CD14-positive monocyte (primary cell): ENCODE measurements at regions not wholly inside any gene's neighbourhood (a gene's known extent, or its start where the extent isn't known, plus 50 kb on each side); places are given as distances from the start of the nearest gene placed in this dataset.
A peak's percentile ranks its signal among the peaks of the same experiment; 100 is the strongest.

ENCODE experiments used
- DNase-seq, 3 donors: peaks; one replicate each; pipeline ENCODE4 v3.0.0-alpha.2; 2011 to 2022
- H2AFZ ChIP-seq: 2 replicates; pipeline ENCODE4 v1.6.0; 2012; ENCODE audit warnings: mild to moderate bottlenecking, low read depth, low read length, inconsistent platforms; ENCODE audit not compliant: insufficient read depth, poor library complexity, severe bottlenecking
- H3K27ac ChIP-seq, 2 donors: 1 replicate in 1 of 2; 2 replicates in 1 of 2; pipeline ENCODE4 v1.5.1; 2012 to 2013; ENCODE audit warnings: low read length in 2 of 2, control low read depth in 1 of 2, inconsistent platforms in 1 of 2, low read depth in 1 of 2, mild to moderate bottlenecking in 1 of 2
- H3K27me3 ChIP-seq, 2 donors: one replicate each; pipeline versions ENCODE4 v1.6.0 to v1.6.1; 2011 to 2013; ENCODE audit warnings: low read length in 2 of 2; ENCODE audit not compliant: control insufficient read depth in 2 of 2, insufficient read depth in 2 of 2
- H3K36me3 ChIP-seq, 2 donors: replicated peaks in 1 of 2; 1 replicate in 1 of 2; 2 replicates in 1 of 2; pipeline versions ENCODE4 v1.5.1 to v1.6.1; 2012 to 2013; ENCODE audit warnings: low read length in 2 of 2, control low read depth in 1 of 2, inconsistent platforms in 1 of 2, mild to moderate bottlenecking in 1 of 2; ENCODE audit not compliant: insufficient read depth in 2 of 2, control insufficient read depth in 1 of 2
- H3K4me1 ChIP-seq, 2 donors: 1 replicate in 1 of 2; 2 replicates in 1 of 2; pipeline versions ENCODE4 v1.5.1 to v1.6.1; 2012 to 2013; ENCODE audit warnings: low read length in 2 of 2, control low read depth in 1 of 2, inconsistent platforms in 1 of 2, mild to moderate bottlenecking in 1 of 2, moderate library complexity in 1 of 2; ENCODE audit not compliant: insufficient read depth in 2 of 2, control insufficient read depth in 1 of 2
- H3K4me2 ChIP-seq: replicated peaks from 2 replicates; pipeline ENCODE3; 2012; ENCODE audit warnings: low read length, moderate library complexity, mild to moderate bottlenecking; ENCODE audit not compliant: poor library complexity, severe bottlenecking; ENCODE audit errors: extremely low read depth
- H3K4me3 ChIP-seq, 3 experiments: fragments of 200-600 bp in 1 of 3; sonication (generic) in 1 of 3; replicated peaks in 1 of 3; 1 replicate in 2 of 3; 2 replicates in 1 of 3; pipeline ENCODE4 v1.5.1; 2011 to 2013; ENCODE audit warnings: low read length in 3 of 3, mild to moderate bottlenecking in 3 of 3, control low read depth in 2 of 3, low read depth in 2 of 3, inconsistent platforms in 1 of 3, moderate library complexity in 1 of 3
- H3K79me2 ChIP-seq: 2 replicates; pipeline ENCODE4 v1.6.0; 2012; ENCODE audit warnings: mild to moderate bottlenecking, control low read depth, inconsistent platforms, low read length, moderate library complexity; ENCODE audit not compliant: insufficient read depth
- H3K9ac ChIP-seq: 2 replicates; pipeline ENCODE4 v1.6.0; 2017; ENCODE audit warnings: low read length, mild to moderate bottlenecking; ENCODE audit not compliant: insufficient read depth, poor library complexity, severe bottlenecking
- H3K9me3 ChIP-seq, 2 donors: replicated peaks in 1 of 2; 1 replicate in 1 of 2; 2 replicates in 1 of 2; pipeline versions ENCODE4 v1.5.1 to v1.6.1; 2012 to 2013; ENCODE audit warnings: low read length in 2 of 2, control low read depth in 1 of 2; ENCODE audit not compliant: control insufficient read depth in 1 of 2, insufficient read depth in 1 of 2
- H4K20me1 ChIP-seq: 2 replicates; pipeline ENCODE4 v1.6.0; 2012; ENCODE audit warnings: mild to moderate bottlenecking, low read length, control low read depth, moderate library complexity; ENCODE audit not compliant: insufficient read depth
- H3K27ac Mint-ChIP-seq, 7 donors: one replicate each; pipeline ENCODE4 v1.8.0; 2020; ENCODE audit warnings: mild to moderate bottlenecking in 7 of 7, mixed read lengths in 7 of 7, moderate library complexity in 6 of 7, inconsistent platforms in 2 of 7
- H3K27me3 Mint-ChIP-seq, 3 donors: one replicate each; pipeline ENCODE4 v1.8.0; 2021 to 2022; ENCODE audit warnings: low read depth in 3 of 3, mild to moderate bottlenecking in 3 of 3, mixed read lengths in 3 of 3, moderate library complexity in 3 of 3, inconsistent platforms in 1 of 3
- H3K36me3 Mint-ChIP-seq, 2 donors: one replicate each; pipeline ENCODE4 v1.8.0; 2020; ENCODE audit warnings: mixed read lengths in 2 of 2, inconsistent platforms in 1 of 2, mild to moderate bottlenecking in 1 of 2
- H3K4me1 Mint-ChIP-seq: one replicate; pipeline ENCODE4 v1.8.0; 2020; ENCODE audit warnings: mild to moderate bottlenecking, mixed read lengths
- H3K4me3 Mint-ChIP-seq, 2 donors: one replicate each; pipeline ENCODE4 v1.8.0; 2020; ENCODE audit warnings: mild to moderate bottlenecking in 2 of 2, mixed read lengths in 2 of 2, moderate library complexity in 1 of 2
- H3K9me3 Mint-ChIP-seq, 7 donors: one replicate each; pipeline ENCODE4 v1.8.0; 2020 to 2022; ENCODE audit warnings: mixed read lengths in 7 of 7, mild to moderate bottlenecking in 6 of 7, moderate library complexity in 6 of 7, inconsistent platforms in 2 of 7
- WGBS: methylation state at CpG from one replicate; pipeline ENCODE4 v1.1.5; 2013; ENCODE audit warnings: missing lambda C conversion rate; ENCODE audit not compliant: insufficient coverage; 5-methylcytosine and 5-hydroxymethylcytosine counted together
- intact Hi-C, 2 donors: fragments of 100-400 bp; cut with micrococcal nuclease; formaldehyde crosslinking; loops; one replicate each; pipeline versions ENCODE4 v1.15.0 to v1.15.1; 2023
- TF ChIP-seq, protein P1 (sequence below): fragments of 200-600 bp; IDR thresholded peaks from one replicate; pipeline ENCODE4 v1.8.0; 2022; ENCODE audit warnings: antibody characterized with exemption, mild to moderate bottlenecking

DNA sequence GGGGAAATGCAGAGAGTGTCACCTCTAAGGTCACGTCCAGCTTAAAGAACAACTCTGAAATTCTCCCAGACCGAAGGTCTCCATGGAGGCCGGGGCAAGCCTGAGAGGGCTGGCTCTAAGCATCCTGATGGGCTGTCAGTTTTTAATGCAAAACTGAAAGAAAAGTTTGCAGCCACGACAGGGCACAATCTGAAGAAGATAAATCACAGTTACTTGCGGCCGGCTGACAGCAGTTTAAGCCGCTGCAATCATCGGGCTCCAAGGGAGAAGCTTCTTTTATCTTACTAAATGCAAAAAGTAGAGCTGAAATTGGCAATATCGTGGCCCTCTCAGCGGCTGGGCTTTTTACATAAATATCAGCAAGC lies 168.8 kb downstream of the CYLD start:
- Mint-ChIP-seq H3K27ac (no peak overlapping the region), H3K36me3 (no peaks in the 10 kb centered on the region)
- WGBS: 77% methylated on average over 6 of the region's 10 CpGs

DNA sequence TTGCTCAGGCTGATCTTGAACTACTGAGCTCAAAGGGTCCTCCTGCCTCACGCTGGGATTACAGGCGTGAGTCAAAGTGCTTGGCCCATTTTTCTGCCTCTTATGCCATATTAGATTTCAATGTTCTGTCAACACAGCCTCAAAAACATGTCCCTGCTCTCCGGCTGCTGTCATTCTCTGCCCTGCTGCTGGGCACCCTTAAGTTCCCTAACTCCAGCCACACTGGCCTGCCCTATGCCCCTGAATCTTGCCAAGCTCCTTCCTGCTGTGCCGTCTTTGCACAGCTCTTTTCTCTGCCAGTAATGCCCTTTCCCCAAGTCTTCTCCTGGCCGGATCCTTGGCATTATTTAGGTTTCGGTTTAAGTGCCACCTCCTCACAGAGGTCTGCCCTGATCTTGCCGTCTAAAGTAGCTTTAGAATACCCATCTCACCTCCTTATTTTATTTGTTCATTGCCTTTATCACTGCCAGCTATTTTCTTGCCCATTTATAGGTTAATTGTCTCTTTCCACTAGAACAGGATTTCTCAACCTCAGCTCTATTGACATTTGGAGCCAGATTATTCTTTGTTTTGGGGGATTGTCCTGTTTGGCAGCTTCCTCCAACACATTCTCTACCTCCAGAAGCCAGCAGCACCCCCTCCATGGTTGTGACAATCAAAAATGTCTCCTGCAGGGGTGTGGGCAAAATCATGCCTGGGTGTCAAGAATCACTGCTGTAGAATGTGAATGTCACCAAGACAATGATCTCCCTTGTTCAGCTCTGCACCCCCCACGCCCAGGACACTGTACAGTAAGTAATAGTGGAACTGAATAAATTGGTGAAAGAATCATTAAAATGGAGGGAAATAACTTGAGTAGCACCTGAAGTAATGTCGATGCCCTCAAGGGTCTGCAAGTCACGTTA lies 168.2 kb downstream of the CYLD start:
- no peak overlapping the region for H3K27ac Mint-ChIP-seq

More for the DNA sequence above, 168.8 kb downstream of the CYLD start:
- H3K9ac ChIP-seq: no peak overlapping the region
- H3K79me2 ChIP-seq: no peaks in the 10 kb centered on the region
- H3K4me1 ChIP-seq: no peaks in the 10 kb centered on the region
- no peaks in the 10 kb centered on the region for H4K20me1 ChIP-seq
- TF ChIP-seq, protein P1, sequence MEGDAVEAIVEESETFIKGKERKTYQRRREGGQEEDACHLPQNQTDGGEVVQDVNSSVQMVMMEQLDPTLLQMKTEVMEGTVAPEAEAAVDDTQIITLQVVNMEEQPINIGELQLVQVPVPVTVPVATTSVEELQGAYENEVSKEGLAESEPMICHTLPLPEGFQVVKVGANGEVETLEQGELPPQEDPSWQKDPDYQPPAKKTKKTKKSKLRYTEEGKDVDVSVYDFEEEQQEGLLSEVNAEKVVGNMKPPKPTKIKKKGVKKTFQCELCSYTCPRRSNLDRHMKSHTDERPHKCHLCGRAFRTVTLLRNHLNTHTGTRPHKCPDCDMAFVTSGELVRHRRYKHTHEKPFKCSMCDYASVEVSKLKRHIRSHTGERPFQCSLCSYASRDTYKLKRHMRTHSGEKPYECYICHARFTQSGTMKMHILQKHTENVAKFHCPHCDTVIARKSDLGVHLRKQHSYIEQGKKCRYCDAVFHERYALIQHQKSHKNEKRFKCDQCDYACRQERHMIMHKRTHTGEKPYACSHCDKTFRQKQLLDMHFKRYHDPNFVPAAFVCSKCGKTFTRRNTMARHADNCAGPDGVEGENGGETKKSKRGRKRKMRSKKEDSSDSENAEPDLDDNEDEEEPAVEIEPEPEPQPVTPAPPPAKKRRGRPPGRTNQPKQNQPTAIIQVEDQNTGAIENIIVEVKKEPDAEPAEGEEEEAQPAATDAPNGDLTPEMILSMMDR: no peak
- intact Hi-C loops: no loop called here
- Mint-ChIP-seq H3K4me3 (no peak overlapping the region), H3K27me3 (peaks cover 4 to 22% (median 6%) of the 10 kb centered on the region in 3 donors), H3K4me1 (peaks cover 2% of the 10 kb centered on the region), H3K9me3 (no peaks in the 10 kb centered on the region)
- H3K27ac ChIP-seq: no peak overlapping the region
- peaks cover 0 to 2% of the 10 kb centered on the region in 2 donors for H3K27me3 ChIP-seq
- H3K4me2 ChIP-seq: no peak overlapping the region
- no peak for DNase-seq
- H3K36me3 ChIP-seq: no peaks in the 10 kb centered on the region
- no peaks in the 10 kb centered on the region for H3K9me3 ChIP-seq
- no peak overlapping the region for H2AFZ ChIP-seq
- no peak overlapping the region for H3K4me3 ChIP-seq

More for the DNA sequence above, 168.2 kb downstream of the CYLD start:
- no peaks in the 10 kb centered on the region for H3K36me3 ChIP-seq
- H2AFZ ChIP-seq: no peak overlapping the region
- no peak overlapping the region for H3K4me2 ChIP-seq
- H3K27me3 Mint-ChIP-seq: peaks cover 6 to 22% (median 7%) of the 10 kb centered on the region in 3 donors
- no peaks in the 10 kb centered on the region for H3K4me1 Mint-ChIP-seq
- intact Hi-C loops: no loop called here
- no peak overlapping the region for H3K4me3 ChIP-seq
- no peaks in the 10 kb centered on the region for H4K20me1 ChIP-seq
- H3K79me2 ChIP-seq: no peaks in the 10 kb centered on the region
- H3K36me3 Mint-ChIP-seq: no peaks in the 10 kb centered on the region
- no peak overlapping the region for H3K27ac ChIP-seq
- H3K9me3 ChIP-seq: no peaks in the 10 kb centered on the region
- H3K4me1 ChIP-seq: no peaks in the 10 kb centered on the region
- H3K4me3 Mint-ChIP-seq: peak overlapping the region in 1 of 2 donors; percentile 30
- no peak for DNase-seq
- no peaks in the 10 kb centered on the region for H3K9me3 Mint-ChIP-seq
- peaks cover 0 to 2% of the 10 kb centered on the region in 2 donors for H3K27me3 ChIP-seq
- no peak overlapping the region for H3K9ac ChIP-seq
- TF ChIP-seq, protein P1: no peak
- 93% methylated on average over 8 of the region's 10 CpGs for WGBS
